HCT116 (cell line): ENCODE measurements at regions not wholly inside any gene's neighbourhood (a gene's known extent, or its start where the extent isn't known, plus 50 kb on each side); places are given as distances from the start of the nearest gene placed in this dataset.

Source experiments
- ATAC-seq: fragments of 200-7000 bp; cut with Tn5 transposase; 2 replicates; pipeline ENCODE4 v1.9.1; 2020; ENCODE audit warnings: mild to moderate bottlenecking, moderate library complexity
- BruUV-seq: library from RNA; stranded (reverse); fragments of 400-500 nt; replicated peaks from 2 replicates; lab custom pipeline; 2021; lab: Mats Ljungman, UMichigan
- CTCF ChIA-PET: fragments of 300-600 bp; sonication (Branson Sonifier 250); formaldehyde crosslinking; loops from one replicate; lab custom pipeline; 2021; ENCODE audit warnings: antibody characterized with exemption; lab: Charles Lee
- POLR2A ChIA-PET: fragments of 300-600, 350-600 bp; sonication (Branson Sonifier 250); formaldehyde crosslinking; loops from one replicate; lab custom pipeline; 2021; ENCODE audit warnings: antibody characterized with exemption; lab: Charles Lee
- RAD21 ChIA-PET, 2 experiments: fragments of 300-600 bp; sonication (Branson Sonifier 250); formaldehyde crosslinking; loops; one replicate each; lab custom pipeline; 2023; ENCODE audit warnings: low total read pairs in 2 of 2; ENCODE audit not compliant: uncharacterized antibody in 2 of 2, unreplicated experiment in 2 of 2, low non-redundant PET in 1 of 2; lab: Charles Lee
- DNase-seq: peaks from one replicate; pipeline ENCODE4 v3.0.0-alpha.2; 2010; ENCODE audit warnings: low read depth, low spot score
- H2AFZ ChIP-seq: fragments of 200-600 bp; shearing (Covaris generic), sonication (generic); 2 replicates; pipeline ENCODE4 v1.6.1; 2017; ENCODE audit warnings: low read depth, mixed run types, mixed read lengths, antibody characterized with exemption, low read length; ENCODE audit not compliant: poor library complexity, severe bottlenecking
- H3K27ac ChIP-seq: 2 replicates; pipeline ENCODE4 v1.5.1; 2012; ENCODE audit warnings: low read depth, low read length
- H3K27me3 ChIP-seq: fragments of 200-600 bp; sonication (generic); 2 replicates; pipeline ENCODE4 v1.6.1; 2016; ENCODE audit warnings: mixed run types, low read length, mixed read lengths; ENCODE audit not compliant: insufficient read depth
- H3K36me3 ChIP-seq, 2 experiments: fragments of 200-500 bp in 1 of 2; fragments of 200-600 bp in 1 of 2; sonication (Bioruptor generic) in 1 of 2; sonication (generic) in 1 of 2; 2 replicates each; pipeline versions ENCODE4 v1.5.1 to v1.6.1; 2014 to 2016; ENCODE audit warnings: low read length in 2 of 2, inconsistent platforms in 1 of 2, mixed read lengths in 1 of 2, mixed run types in 1 of 2; ENCODE audit not compliant: insufficient read depth in 2 of 2, control insufficient read depth in 1 of 2
- H3K4me1 ChIP-seq, 2 experiments: fragments of 200-600 bp in 1 of 2; sonication (generic) in 1 of 2; 2 replicates each; pipeline versions ENCODE4 v1.5.1 to v1.6.1; 2012 to 2017; ENCODE audit warnings: low read length in 2 of 2, inconsistent platforms in 1 of 2, mild to moderate bottlenecking in 1 of 2, mixed read lengths in 1 of 2, mixed run types in 1 of 2, moderate library complexity in 1 of 2; ENCODE audit not compliant: insufficient read depth in 2 of 2, control insufficient read depth in 1 of 2
- H3K4me2 ChIP-seq: fragments of 200-600 bp; sonication (generic); 2 replicates; pipeline ENCODE4 v1.6.1; 2017; ENCODE audit warnings: mixed run types, low read length, mixed read lengths
- H3K4me3 ChIP-seq, 2 experiments: fragments of 200-600 bp in 1 of 2; sonication (generic) in 1 of 2; replicated peaks in 1 of 2; 2 replicates each; pipeline ENCODE4 v1.5.1; 2011 to 2016; ENCODE audit warnings: low read length in 2 of 2, control low read depth in 1 of 2, low read depth in 1 of 2, mild to moderate bottlenecking in 1 of 2, mixed read lengths in 1 of 2, mixed run types in 1 of 2
- H3K79me2 ChIP-seq: fragments of 200-600 bp; sonication (generic); 2 replicates; pipeline ENCODE4 v1.6.1; 2017; ENCODE audit warnings: mild to moderate bottlenecking, mixed run types, low read length, moderate library complexity, mixed read lengths; ENCODE audit not compliant: insufficient read depth
- H3K9ac ChIP-seq: fragments of 200-600 bp; sonication (generic); 2 replicates; pipeline ENCODE4 v1.6.1; 2016; ENCODE audit warnings: low read length, mixed read lengths
- H3K9me2 ChIP-seq: fragments of 200-600 bp; sonication (generic), shearing (Covaris generic); 2 replicates; pipeline ENCODE4 v1.6.1; 2017; ENCODE audit warnings: mixed run types, mild to moderate bottlenecking, moderate library complexity; ENCODE audit not compliant: insufficient read depth
- H3K9me3 ChIP-seq, 2 experiments: fragments of 200-500 bp in 1 of 2; fragments of 200-600 bp in 1 of 2; sonication (Bioruptor generic) in 1 of 2; sonication (generic) in 1 of 2; 2 replicates each; pipeline ENCODE4 v1.6.1; 2014 to 2017; ENCODE audit warnings: low read length in 2 of 2, mixed read lengths in 2 of 2, inconsistent platforms in 1 of 2, low read depth in 1 of 2, mild to moderate bottlenecking in 1 of 2, mixed run types in 1 of 2, moderate library complexity in 1 of 2; ENCODE audit not compliant: control insufficient read depth in 1 of 2, insufficient read depth in 1 of 2
- H4K20me1 ChIP-seq: fragments of 200-600 bp; sonication (generic), shearing (Covaris generic); 2 replicates; pipeline ENCODE4 v1.6.1; 2017; ENCODE audit warnings: mixed run types, mild to moderate bottlenecking, moderate library complexity; ENCODE audit not compliant: insufficient read depth
- ATF3 ChIP-seq: IDR thresholded peaks from 2 replicates; pipeline ENCODE4 v1.6.1; 2012
- CEBPB ChIP-seq: IDR thresholded peaks from 2 replicates; pipeline ENCODE4 v1.6.1; 2012; ENCODE audit warnings: low read depth
- ELF1 ChIP-seq: IDR thresholded peaks from 2 replicates; pipeline ENCODE4 v1.6.1; 2012; ENCODE audit warnings: low read depth, borderline replicate concordance
- EZH2 ChIP-seq: fragments of 200-600 bp; sonication (generic); IDR thresholded peaks from 2 replicates; pipeline ENCODE4 v1.6.1; 2017; ENCODE audit warnings: antibody characterized with exemption, mixed run types
- EZH2phosphoT487 ChIP-seq: fragments of 200-600 bp; IDR thresholded peaks from 2 replicates; pipeline ENCODE4 v1.6.1; 2018; ENCODE audit warnings: antibody characterized with exemption, borderline replicate concordance
- FOSL1 ChIP-seq: IDR thresholded peaks from 2 replicates; pipeline ENCODE4 v1.6.1; 2012; ENCODE audit warnings: low read depth
- POLR2A ChIP-seq: IDR thresholded peaks from 2 replicates; pipeline ENCODE4 v1.7.0; 2011; ENCODE audit warnings: borderline replicate concordance; ENCODE audit not compliant: insufficient read depth, insufficient read length; ENCODE audit errors: extremely low read depth
- POLR2AphosphoS5 ChIP-seq: IDR thresholded peaks from 2 replicates; pipeline ENCODE4 v1.6.1; 2011; ENCODE audit warnings: mild to moderate bottlenecking, low read depth, low read length, moderate library complexity
- SIN3A ChIP-seq: IDR thresholded peaks from 2 replicates; pipeline ENCODE4 v1.6.1; 2012; ENCODE audit warnings: low read depth
- SRF ChIP-seq: IDR thresholded peaks from 2 replicates; pipeline ENCODE4 v1.6.1; 2012; ENCODE audit warnings: low read depth
- TCF7L2 ChIP-seq: IDR thresholded peaks from 2 replicates; pipeline ENCODE4 v1.7.0; 2011; ENCODE audit warnings: borderline replicate concordance, inconsistent platforms; ENCODE audit not compliant: insufficient read depth, insufficient read length; ENCODE audit errors: extremely low read depth
- YY1 ChIP-seq: IDR thresholded peaks from 2 replicates; pipeline ENCODE4 v1.6.1; 2011; ENCODE audit warnings: low read length, low read depth, moderate library complexity, mild to moderate bottlenecking; ENCODE audit not compliant: insufficient replicate concordance; ENCODE audit errors: extremely low read depth
- ZNF274 ChIP-seq: fragments of 200-500 bp; sonication (Bioruptor generic); IDR thresholded peaks from 2 replicates; pipeline ENCODE4 v1.6.1; 2014; ENCODE audit warnings: mild to moderate bottlenecking, low read depth, low read length, inconsistent platforms
- intact Hi-C: fragments of 100-400 bp; cut with micrococcal nuclease; formaldehyde crosslinking; loops from 2 replicates; pipeline ENCODE4 v1.10.0; 2022
- TF ChIP-seq, protein P1 (sequence below): IDR thresholded peaks from 2 replicates; pipeline ENCODE4 v1.6.1; 2012; ENCODE audit warnings: low read depth

GRCh38 chr3:3648988-3649679 lies 150.1 kb upstream of the LRRN1 start:
- POLR2A ChIA-PET = no interaction called here
- Histone ChIP-seq H2AFZ (no peak overlapping the region), H3K4me3 (no peak overlapping the region)

DNA sequence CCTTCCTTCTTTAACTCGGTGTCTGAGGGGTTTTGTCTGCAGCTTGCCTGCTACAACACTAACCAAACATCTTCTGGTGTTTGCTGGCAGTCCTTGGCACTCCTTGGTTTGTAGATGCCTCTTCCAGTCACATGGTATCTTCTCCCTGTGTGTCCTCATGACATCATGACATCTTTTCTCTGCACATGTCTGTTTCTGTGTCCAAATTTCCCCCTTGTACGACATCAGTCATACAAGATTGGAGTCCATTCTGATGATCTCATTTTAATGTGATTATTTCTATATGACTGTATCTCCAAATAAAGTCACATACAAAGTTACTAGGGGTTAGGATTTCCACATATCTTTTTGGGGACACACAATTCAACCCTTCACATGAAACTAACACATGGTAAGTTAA lies 152.3 kb upstream of the LRRN1 start:
- no peak overlapping the region for H3K9ac ChIP-seq
- no TSS peak for BruUV-seq
- H3K9me2 ChIP-seq = no peaks in the 10 kb centered on the region
- RAD21 ChIA-PET = no interaction called here
- no peak overlapping the region for H3K4me3 ChIP-seq
- H3K4me2 ChIP-seq = no peak overlapping the region
- DNase-seq (no peak), ATAC-seq (no peak)
- POLR2A ChIA-PET = no interaction called here
- no peaks in the 10 kb centered on the region for H3K4me1 ChIP-seq
- H3K9me3 ChIP-seq = peaks cover 9 to 11% of the 10 kb centered on the region in 2 experiments; a peak in 2 of 4 replicates
- H4K20me1 ChIP-seq = no peaks in the 10 kb centered on the region
- CTCF ChIA-PET = no interaction called here
- no peaks in the 10 kb centered on the region for H3K36me3 ChIP-seq
- H3K27ac ChIP-seq = no peak overlapping the region
- H2AFZ ChIP-seq = no peak overlapping the region
- intact Hi-C loops = no loop called here
- H3K27me3 ChIP-seq = no peaks in the 10 kb centered on the region
- H3K79me2 ChIP-seq = no peaks in the 10 kb centered on the region
- TF ChIP-seq EZH2 (no peak), EZH2phosphoT487 (no peak), POLR2A (no peak), ELF1 (no peak), ZNF274 (no peak), TCF7L2 (no peak), POLR2AphosphoS5 (no peak), SRF (no peak), YY1 (no peak), ATF3 (no peak), SIN3A (no peak), FOSL1 (no peak)
- TF ChIP-seq, protein P1, sequence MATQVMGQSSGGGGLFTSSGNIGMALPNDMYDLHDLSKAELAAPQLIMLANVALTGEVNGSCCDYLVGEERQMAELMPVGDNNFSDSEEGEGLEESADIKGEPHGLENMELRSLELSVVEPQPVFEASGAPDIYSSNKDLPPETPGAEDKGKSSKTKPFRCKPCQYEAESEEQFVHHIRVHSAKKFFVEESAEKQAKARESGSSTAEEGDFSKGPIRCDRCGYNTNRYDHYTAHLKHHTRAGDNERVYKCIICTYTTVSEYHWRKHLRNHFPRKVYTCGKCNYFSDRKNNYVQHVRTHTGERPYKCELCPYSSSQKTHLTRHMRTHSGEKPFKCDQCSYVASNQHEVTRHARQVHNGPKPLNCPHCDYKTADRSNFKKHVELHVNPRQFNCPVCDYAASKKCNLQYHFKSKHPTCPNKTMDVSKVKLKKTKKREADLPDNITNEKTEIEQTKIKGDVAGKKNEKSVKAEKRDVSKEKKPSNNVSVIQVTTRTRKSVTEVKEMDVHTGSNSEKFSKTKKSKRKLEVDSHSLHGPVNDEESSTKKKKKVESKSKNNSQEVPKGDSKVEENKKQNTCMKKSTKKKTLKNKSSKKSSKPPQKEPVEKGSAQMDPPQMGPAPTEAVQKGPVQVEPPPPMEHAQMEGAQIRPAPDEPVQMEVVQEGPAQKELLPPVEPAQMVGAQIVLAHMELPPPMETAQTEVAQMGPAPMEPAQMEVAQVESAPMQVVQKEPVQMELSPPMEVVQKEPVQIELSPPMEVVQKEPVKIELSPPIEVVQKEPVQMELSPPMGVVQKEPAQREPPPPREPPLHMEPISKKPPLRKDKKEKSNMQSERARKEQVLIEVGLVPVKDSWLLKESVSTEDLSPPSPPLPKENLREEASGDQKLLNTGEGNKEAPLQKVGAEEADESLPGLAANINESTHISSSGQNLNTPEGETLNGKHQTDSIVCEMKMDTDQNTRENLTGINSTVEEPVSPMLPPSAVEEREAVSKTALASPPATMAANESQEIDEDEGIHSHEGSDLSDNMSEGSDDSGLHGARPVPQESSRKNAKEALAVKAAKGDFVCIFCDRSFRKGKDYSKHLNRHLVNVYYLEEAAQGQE = no peak

More at GRCh38 chr3:3648988-3649679, 150.1 kb upstream of the LRRN1 start:
- Histone ChIP-seq H3K4me1 (no peaks in the 10 kb centered on the region), H3K9me2 (no peaks in the 10 kb centered on the region), H3K36me3 (no peaks in the 10 kb centered on the region), H3K9ac (no peak overlapping the region), H3K4me2 (no peak overlapping the region), H3K27ac (no peak overlapping the region), H3K79me2 (no peaks in the 10 kb centered on the region), H3K9me3 (peaks cover 9 to 17% of the 10 kb centered on the region in 2 experiments; a peak in 2 of 4 replicates)
- RAD21 ChIA-PET = no interaction called here
- intact Hi-C loops = no loop called here
- no peak for DNase-seq
- CTCF ChIA-PET = no interaction called here
- TF ChIP-seq SIN3A (no peak), ATF3 (no peak), CEBPB (no peak), SRF (no peak), POLR2AphosphoS5 (no peak), ZNF274 (no peak), YY1 (no peak)
- TF ChIP-seq, all 23 proteins: peak for 0
- Histone ChIP-seq H3K27me3 (no peaks in the 10 kb centered on the region), H4K20me1 (no peaks in the 10 kb centered on the region)
- no TSS peak for BruUV-seq
- no peak for ATAC-seq
